ENCODE measurements at regions not wholly inside any gene's neighbourhood (a gene's known extent, or its start where the extent isn't known, plus 50 kb on each side); places are given as distances from the start of the nearest gene placed in this dataset.

GRCh38 chr20:62527781-62528180, 52.0 kb upstream of the GATA5 start:
- DNase-seq (ENCODE audit: low spot score) = no peak

- no peak for DNase-seq (ENCODE audit: low spot score)
These were observed 53.4 kb upstream of the GATA5 start for GRCh38 chr20:62528983-62529891.

- no peak for DNase-seq (ENCODE audit: low spot score)
These were observed 54.3 kb upstream of the GATA5 start for GRCh38 chr20:62529896-62530642.

GRCh38 chr20:62530643-62531032, 54.8 kb upstream of the GATA5 start:
- no peak for DNase-seq (ENCODE audit: low spot score)

GRCh38 chr20:62531046-62531838, 55.4 kb upstream of the GATA5 start:
- DNase-seq (ENCODE audit: low spot score) = no peak

GRCh38 chr20:62532921-62533320, 57.1 kb upstream of the GATA5 start:
- no peak for DNase-seq (ENCODE audit: low spot score)

GRCh38 chr20:62533591-62534495, 58.0 kb upstream of the GATA5 start:
- no peak for DNase-seq (ENCODE audit: low spot score)

GRCh38 chr20:62534526-62535221, 58.9 kb upstream of the GATA5 start:
- DNase-seq (ENCODE audit: low spot score) = no peak

GRCh38 chr20:62535282-62535811, 59.6 kb upstream of the GATA5 start:
- DNase-seq (ENCODE audit: low spot score) = no peak

GRCh38 chr20:62535964-62536363, 60.2 kb upstream of the GATA5 start:
- no peak for DNase-seq (ENCODE audit: low spot score)

GRCh38 chr20:62536871-62537401, 61.1 kb upstream of the GATA5 start:
- no peak for DNase-seq (ENCODE audit: low spot score)

- DNase-seq (ENCODE audit: low spot score) = no peak
These were observed 62.0 kb upstream of the GATA5 start for GRCh38 chr20:62537649-62538292.

GRCh38 chr20:62539198-62540045, 63.6 kb upstream of the GATA5 start:
- no peak for DNase-seq (ENCODE audit: low spot score)

- no peak for DNase-seq (ENCODE audit: low spot score)
These were observed 64.7 kb upstream of the GATA5 start for GRCh38 chr20:62540504-62540903.

- no peak for DNase-seq (ENCODE audit: low spot score)
These were observed 67.1 kb upstream of the GATA5 start for GRCh38 chr20:62542862-62543261.

GRCh38 chr20:62543470-62544302, 67.9 kb upstream of the GATA5 start:
- no peak for DNase-seq (ENCODE audit: low spot score)

GRCh38 chr20:62544505-62545055, 68.8 kb upstream of the GATA5 start:
- no peak for DNase-seq (ENCODE audit: low spot score)

- no peak for DNase-seq (ENCODE audit: low spot score)
These were observed 69.5 kb upstream of the GATA5 start for GRCh38 chr20:62545271-62545670.
